GM12878 (cell line): ENCODE measurements at regions not wholly inside any gene's neighbourhood (a gene's known extent, or its start where the extent isn't known, plus 50 kb on each side); places are given as distances from the start of the nearest gene placed in this dataset.

ENCODE experiments used
- ATAC-seq: fragments of 200-7000 bp; cut with Tn5 transposase; 3 replicates; pipeline ENCODE4 v1.9.1; 2020; ENCODE audit warnings: mild to moderate bottlenecking, moderate library complexity
- BruUV-seq: library from RNA; stranded (reverse); fragments of 400-500 nt; replicated peaks from 2 replicates; lab custom pipeline; 2021; lab: Mats Ljungman, UMichigan
- CTCF ChIA-PET: fragments of 300-600 bp; sonication (Branson Sonifier 250); formaldehyde crosslinking; extraction: SDS; loops from one replicate; lab custom pipeline; 2021; ENCODE audit warnings: inconsistent platforms; lab: Yijun Ruan, JAX
- POLR2A ChIA-PET: fragments of 350-600 bp; formaldehyde crosslinking; extraction: SDS; loops from one replicate; lab custom pipeline; 2021; ENCODE audit warnings: inconsistent platforms; lab: Charles Lee
- RAD21 ChIA-PET: fragments of 300-600 bp; sonication (Branson Sonifier 250); formaldehyde crosslinking; loops from one replicate; lab custom pipeline; 2023; ENCODE audit warnings: antibody characterized with exemption; ENCODE audit not compliant: unreplicated experiment; lab: Charles Lee
- SMC1A ChIA-PET: fragments of 300-600 bp; sonication (Branson Sonifier 250); formaldehyde crosslinking; loops from one replicate; lab custom pipeline; 2023; ENCODE audit not compliant: unreplicated experiment, uncharacterized antibody; lab: Charles Lee
- DNase-seq: peaks from one replicate; pipeline ENCODE4 v3.0.0-alpha.2; 2011; ENCODE audit warnings: low read depth, low spot score
- FAIRE-seq: peaks from 3 replicates; lab custom pipeline; 2011; peaks lifted over from hg19 to GRCh38; lab: Jason Lieb, UNC
- H2AFZ ChIP-seq: 2 replicates; pipeline ENCODE4 v1.6.0; 2011; ENCODE audit warnings: low read depth, low read length, control low read depth; ENCODE audit not compliant: control insufficient read depth
- H3K27ac ChIP-seq: 2 replicates; pipeline ENCODE4 v1.5.1; 2011; ENCODE audit warnings: control low read depth; ENCODE audit not compliant: control insufficient read depth, insufficient read depth
- H3K27me3 ChIP-seq, 2 experiments: replicated peaks in 1 of 2; 2 replicates each; pipeline versions ENCODE4 v1.6.0 to v1.6.1; 2011; ENCODE audit warnings: low read length in 1 of 2; ENCODE audit not compliant: control insufficient read depth in 2 of 2, insufficient read depth in 2 of 2
- H3K36me3 ChIP-seq, 2 experiments: 2 replicates each; pipeline ENCODE4 v1.5.1; 2011; ENCODE audit warnings: low read length in 1 of 2; ENCODE audit not compliant: control insufficient read depth in 2 of 2, insufficient read depth in 2 of 2
- H3K4me1 ChIP-seq: 2 replicates; pipeline ENCODE4 v1.6.1; 2011; ENCODE audit warnings: mild to moderate bottlenecking, low read length, moderate library complexity, mixed read lengths; ENCODE audit not compliant: control insufficient read depth, insufficient read depth
- H3K4me2 ChIP-seq: 2 replicates; pipeline ENCODE4 v1.6.0; 2011; ENCODE audit warnings: control low read depth; ENCODE audit not compliant: control insufficient read depth, insufficient read depth
- H3K4me3 ChIP-seq: fragments of 200-600 bp; sonication (generic); 2 replicates; pipeline ENCODE4 v1.5.1; 2016
- H3K79me2 ChIP-seq: 2 replicates; pipeline ENCODE4 v1.6.0; 2011; ENCODE audit warnings: low read length; ENCODE audit not compliant: control insufficient read depth, insufficient read depth
- H3K9ac ChIP-seq: 2 replicates; pipeline ENCODE4 v1.8.0; 2011; ENCODE audit warnings: low read length, control low read depth, mixed read lengths; ENCODE audit not compliant: control insufficient read depth, insufficient read depth
- H3K9me3 ChIP-seq: replicated peaks from 3 replicates; pipeline ENCODE4 v1.5.1; 2011; ENCODE audit warnings: mild to moderate bottlenecking, low read length; ENCODE audit not compliant: control insufficient read depth, insufficient read depth
- H4K20me1 ChIP-seq: 2 replicates; pipeline ENCODE4 v1.6.0; 2011; ENCODE audit not compliant: control insufficient read depth, insufficient read depth
- E4F1 ChIP-seq: fragments of 450-650 bp; IDR thresholded peaks from 2 replicates; pipeline ENCODE4 v1.6.1; 2018; ENCODE audit warnings: borderline replicate concordance, mild to moderate bottlenecking; ENCODE audit not compliant: partially characterized antibody
- EP300 ChIP-seq, 2 experiments: fragments of 150-350 bp in 1 of 2; IDR thresholded peaks; 2 replicates each; pipeline ENCODE4 v1.6.1; 2011 to 2012; ENCODE audit warnings: low read depth in 2 of 2, low read length in 2 of 2, borderline replicate concordance in 1 of 2, improper control_type of control experiment in 1 of 2, inconsistent platforms in 1 of 2; ENCODE audit not compliant: control insufficient read depth in 1 of 2
- FOS ChIP-seq: IDR thresholded peaks from 3 replicates; pipeline ENCODE4 v1.6.1; 2011; ENCODE audit warnings: borderline replicate concordance; ENCODE audit not compliant: insufficient read length; ENCODE audit errors: extremely low read depth
- MTA3 ChIP-seq: IDR thresholded peaks from 2 replicates; pipeline ENCODE4 v1.6.1; 2012; ENCODE audit warnings: low read length, inconsistent platforms, borderline replicate concordance
- RUNX3 ChIP-seq: IDR thresholded peaks from 2 replicates; pipeline ENCODE4 v1.6.1; 2012; ENCODE audit warnings: low read length, inconsistent platforms
- ZBTB40 ChIP-seq: fragments of 450-650 bp; IDR thresholded peaks from 2 replicates; pipeline ENCODE4 v1.6.1; 2016; ENCODE audit warnings: mild to moderate bottlenecking, moderate library complexity, borderline replicate concordance
- ZNF592 ChIP-seq: fragments of 450-650 bp; IDR thresholded peaks from 2 replicates; pipeline ENCODE4 v1.6.1; 2017; ENCODE audit warnings: mild to moderate bottlenecking, moderate library complexity
- WGBS: methylation state at CpG from one replicate; pipeline ENCODE4 v1.1.6; 2016; ENCODE audit warnings: low lambda C conversion rate; ENCODE audit not compliant: insufficient replicate concordance, insufficient coverage; ENCODE audit errors: missing lambda C conversion rate; 5-methylcytosine and 5-hydroxymethylcytosine counted together
- in situ Hi-C: fragments of 300-500 bp; cut with MboI; formaldehyde crosslinking; loops from 9 replicates; pipeline ENCODE4 v1.14.3; 2018; ENCODE audit warnings: mixed read lengths
- intact Hi-C: fragments of 100-400 bp; cut with micrococcal nuclease; formaldehyde crosslinking; loops from one replicate; pipeline ENCODE4 v1.14.2; 2022; ENCODE audit not compliant: unreplicated experiment
- TF ChIP-seq, protein P1 (sequence below): IDR thresholded peaks from 2 replicates; pipeline ENCODE4 v1.6.1; 2011; ENCODE audit warnings: borderline replicate concordance, low read depth, mild to moderate bottlenecking, moderate library complexity, low read length; ENCODE audit not compliant: insufficient read depth, poor library complexity, severe bottlenecking

GRCh38 chr5:17147170-17147569 lies 70.3 kb upstream of the BASP1 start:
- no peaks in the 10 kb centered on the region for H3K9me3 ChIP-seq
- H3K4me2 ChIP-seq = no peak overlapping the region
- no peak overlapping the region for H3K27ac ChIP-seq
- SMC1A ChIA-PET = no interaction called here
- H3K79me2 ChIP-seq = no peaks in the 10 kb centered on the region
- POLR2A ChIA-PET = no interaction called here
- WGBS = 53% methylated on average over 9 of the region's 9 CpGs
- H3K4me3 ChIP-seq = no peak overlapping the region
- BruUV-seq = no TSS peak
- CTCF ChIA-PET = interaction anchor here (1.0 kb wide), 1 partner anchor 9 kb away, joined by 3 read pairs; no protein-coding TSS in a partner anchor
- FAIRE-seq (no peak), ATAC-seq (no peak), DNase-seq (no peak)
- H3K9ac ChIP-seq = no peak overlapping the region
- TF ChIP-seq, protein P1, sequence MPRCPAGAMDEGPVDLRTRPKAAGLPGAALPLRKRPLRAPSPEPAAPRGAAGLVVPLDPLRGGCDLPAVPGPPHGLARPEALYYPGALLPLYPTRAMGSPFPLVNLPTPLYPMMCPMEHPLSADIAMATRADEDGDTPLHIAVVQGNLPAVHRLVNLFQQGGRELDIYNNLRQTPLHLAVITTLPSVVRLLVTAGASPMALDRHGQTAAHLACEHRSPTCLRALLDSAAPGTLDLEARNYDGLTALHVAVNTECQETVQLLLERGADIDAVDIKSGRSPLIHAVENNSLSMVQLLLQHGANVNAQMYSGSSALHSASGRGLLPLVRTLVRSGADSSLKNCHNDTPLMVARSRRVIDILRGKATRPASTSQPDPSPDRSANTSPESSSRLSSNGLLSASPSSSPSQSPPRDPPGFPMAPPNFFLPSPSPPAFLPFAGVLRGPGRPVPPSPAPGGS = no peak
- no peak for TF ChIP-seq ZBTB40
- TF ChIP-seq FOS = no peak
- no peak for TF ChIP-seq RUNX3
- no peak for TF ChIP-seq MTA3
- no peak for TF ChIP-seq E4F1
- TF ChIP-seq ZNF592 = no peak
- TF ChIP-seq EP300 (IDR thresholded peaks at IDR 0.05; ENCODE audit: borderline replicate concordance in 1 of 2, control insufficient read depth in 1 of 2, low read depth in 2 of 2, low read length in 2 of 2) = no peak
- H3K27me3 ChIP-seq = no peaks in the 10 kb centered on the region
- H4K20me1 ChIP-seq = no peaks in the 10 kb centered on the region
- RAD21 ChIA-PET = no interaction called here
- H2AFZ ChIP-seq = no peak overlapping the region
- H3K4me1 ChIP-seq = no peaks in the 10 kb centered on the region
- in situ Hi-C loops (no loop called here), intact Hi-C loops (no loop called here)
- no peaks in the 10 kb centered on the region for H3K36me3 ChIP-seq
